SU-DHL-6 (cell line): ENCODE measurements at regions not wholly inside any gene's neighbourhood (a gene's known extent, or its start where the extent isn't known, plus 50 kb on each side); places are given as distances from the start of the nearest gene placed in this dataset.

Experiments
- H2AFZ ChIP-seq: fragments of 200-600 bp; sonication (generic); 2 replicates; pipeline ENCODE4 v1.6.1; 2014; ENCODE audit warnings: low read depth, mild to moderate bottlenecking, moderate library complexity, mixed read lengths, antibody characterized with exemption, low read length; ENCODE audit not compliant: severe bottlenecking
- H3F3A ChIP-seq: fragments of 200-600 bp; shearing (Covaris generic); 2 replicates; pipeline ENCODE4 v1.6.0; 2016; ENCODE audit warnings: antibody characterized with exemption, mild to moderate bottlenecking; ENCODE audit not compliant: insufficient read depth
- H3K27ac ChIP-seq: fragments of 200-600 bp; sonication (generic); 2 replicates; pipeline ENCODE4 v1.5.1; 2016; ENCODE audit warnings: low read depth, mild to moderate bottlenecking, low read length, moderate library complexity, mixed read lengths
- H3K27me3 ChIP-seq: fragments of 200-600 bp; sonication (generic), shearing (Covaris generic); 2 replicates; pipeline ENCODE4 v1.6.0; 2014; ENCODE audit warnings: mild to moderate bottlenecking, low read length
- H3K36me3 ChIP-seq: fragments of 200-600 bp; sonication (generic); 2 replicates; pipeline ENCODE4 v1.6.1; 2014; ENCODE audit warnings: mild to moderate bottlenecking, low read length, mixed read lengths
- H3K4me2 ChIP-seq: fragments of 300-600, 200-600 bp; shearing (Covaris generic), sonication (generic); 2 replicates; pipeline ENCODE4 v1.6.0; 2014; ENCODE audit warnings: low read length, low read depth, mild to moderate bottlenecking; ENCODE audit not compliant: poor library complexity, severe bottlenecking
- H3K4me3 ChIP-seq: fragments of 200-600 bp; sonication (generic); 2 replicates; pipeline ENCODE4 v1.5.1; 2014; ENCODE audit warnings: antibody characterized with exemption, low read length, mild to moderate bottlenecking, mixed read lengths; ENCODE audit not compliant: insufficient read depth, poor library complexity, severe bottlenecking
- H3K79me2 ChIP-seq: fragments of 200-600 bp; sonication (generic); 2 replicates; pipeline ENCODE4 v1.6.1; 2014; ENCODE audit warnings: mild to moderate bottlenecking, low read length, moderate library complexity; ENCODE audit not compliant: insufficient read depth
- H3K9ac ChIP-seq: fragments of 200-600 bp; sonication (generic); 2 replicates; pipeline ENCODE4 v1.7.0; 2014; ENCODE audit warnings: mild to moderate bottlenecking, low read length
- H3K9me2 ChIP-seq: fragments of 200-600 bp; sonication (generic); replicated peaks from 2 replicates; pipeline ENCODE4 v1.6.1; 2014; ENCODE audit warnings: low read length; ENCODE audit not compliant: insufficient read depth
- H3K9me3 ChIP-seq: fragments of 200-600 bp; sonication (generic); 2 replicates; pipeline ENCODE4 v1.6.1; 2014; ENCODE audit warnings: low read length, mixed read lengths; ENCODE audit not compliant: insufficient read depth
- H4K20me1 ChIP-seq: fragments of 200-600 bp; sonication (generic); 2 replicates; pipeline ENCODE4 v1.6.1; 2014; ENCODE audit warnings: low read depth, mild to moderate bottlenecking, antibody characterized with exemption, low read length, moderate library complexity, mixed read lengths
- CTCF ChIP-seq: fragments of 200-600 bp; sonication (generic); IDR thresholded peaks from one replicate; pipeline ENCODE4 v1.5.1; 2017; ENCODE audit warnings: antibody characterized with exemption, mild to moderate bottlenecking, low read length, moderate library complexity; ENCODE audit not compliant: insufficient read depth, poor library complexity, severe bottlenecking
- EZH2phosphoT487 ChIP-seq: fragments of 200-600 bp; sonication (generic), shearing (Covaris generic); conservative IDR thresholded peaks from 2 replicates; pipeline ENCODE4 v1.6.1; 2018; ENCODE audit warnings: mild to moderate bottlenecking, antibody characterized with exemption, low read length, moderate library complexity, mixed read lengths

DNA sequence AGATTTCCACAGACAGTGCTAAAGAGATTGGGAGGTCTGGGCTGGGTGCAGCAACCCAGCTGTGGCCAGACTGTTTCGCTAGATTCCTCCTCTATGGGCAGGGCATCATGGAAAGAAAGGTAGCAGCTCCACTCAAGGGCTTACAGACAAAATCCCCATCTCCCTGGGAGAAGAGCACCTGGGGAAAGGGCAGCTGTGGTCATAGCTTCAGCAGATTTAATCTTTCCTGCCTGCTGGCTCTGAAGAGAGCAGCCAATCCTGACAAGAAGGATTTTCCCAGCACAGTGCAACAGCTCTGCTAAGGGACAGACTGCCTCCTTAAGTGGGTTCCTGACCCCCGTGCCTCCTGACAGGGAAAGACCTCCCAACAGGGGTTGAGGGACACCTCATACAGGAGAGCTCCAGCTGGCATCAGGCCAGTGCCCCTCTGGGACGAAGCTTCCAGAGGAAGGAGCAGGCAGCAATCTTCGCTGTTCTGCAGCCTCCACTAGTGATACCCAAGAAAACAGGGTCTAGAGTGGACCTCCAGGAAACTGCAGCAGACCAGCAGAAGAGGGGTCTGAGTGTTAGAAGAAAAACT lies 1379.3 kb upstream of the ACO1 start:
- Histone ChIP-seq H3F3A (no peaks in the 10 kb centered on the region), H3K36me3 (no peaks in the 10 kb centered on the region), H3K27ac (no peak overlapping the region), H3K9me2 (no peaks in the 10 kb centered on the region), H3K9me3 (no peaks in the 10 kb centered on the region), H3K27me3 (no peaks in the 10 kb centered on the region), H3K9ac (no peak overlapping the region), H3K4me2 (no peak overlapping the region), H2AFZ (no peak overlapping the region), H3K79me2 (no peaks in the 10 kb centered on the region), H3K4me3 (no peak overlapping the region), H4K20me1 (no peaks in the 10 kb centered on the region)
- TF ChIP-seq EZH2phosphoT487 (no peak), CTCF (no peak)

DNA sequence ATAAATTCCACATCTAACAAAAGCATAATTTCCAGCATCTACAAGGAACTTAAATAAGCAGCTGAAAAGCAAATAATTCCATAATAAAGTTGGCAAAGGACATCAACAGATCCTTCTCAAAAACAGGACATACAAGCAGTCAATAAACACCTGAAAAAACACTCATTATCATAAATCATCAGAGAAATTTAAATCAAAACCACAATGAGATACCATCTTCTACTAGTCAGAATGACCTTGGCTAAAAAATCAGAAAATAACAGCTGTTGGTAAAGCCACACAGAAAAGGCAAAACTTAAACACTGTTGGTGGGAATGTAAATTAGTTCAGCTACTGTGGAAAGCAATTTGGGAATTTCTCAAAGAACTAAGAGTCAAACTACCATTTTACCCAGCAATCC lies 1371.1 kb upstream of the ACO1 start:
- no peaks in the 10 kb centered on the region for H3K9me3 ChIP-seq
- H3K27me3 ChIP-seq: no peaks in the 10 kb centered on the region
- H3K27ac ChIP-seq: no peak overlapping the region
- no peaks in the 10 kb centered on the region for H3K36me3 ChIP-seq
- H3K9ac ChIP-seq: no peak overlapping the region
- no peak overlapping the region for H3K4me3 ChIP-seq
- no peak for TF ChIP-seq EZH2phosphoT487
- TF ChIP-seq CTCF: no peak
- H3K4me2 ChIP-seq: no peak overlapping the region
- H3F3A ChIP-seq: no peaks in the 10 kb centered on the region
- H3K79me2 ChIP-seq: no peaks in the 10 kb centered on the region
- no peak overlapping the region for H2AFZ ChIP-seq
- H4K20me1 ChIP-seq: no peaks in the 10 kb centered on the region
- no peaks in the 10 kb centered on the region for H3K9me2 ChIP-seq

GRCh38 chr9:31023847-31024246 lies 1360.6 kb upstream of the ACO1 start:
- no peaks in the 10 kb centered on the region for H3K79me2 ChIP-seq
- H2AFZ ChIP-seq: no peak overlapping the region
- no peaks in the 10 kb centered on the region for H3K9me3 ChIP-seq

More at GRCh38 chr9:31023847-31024246, 1360.6 kb upstream of the ACO1 start:
- no peak overlapping the region for H3K4me3 ChIP-seq
- H3K9me2 ChIP-seq: no peaks in the 10 kb centered on the region
- no peak overlapping the region for H3K27ac ChIP-seq
- no peaks in the 10 kb centered on the region for H4K20me1 ChIP-seq
- H3K4me2 ChIP-seq: no peak overlapping the region
- no peak overlapping the region for H3K9ac ChIP-seq
- no peaks in the 10 kb centered on the region for H3K36me3 ChIP-seq
- TF ChIP-seq CTCF (no peak), EZH2phosphoT487 (no peak)
- no peaks in the 10 kb centered on the region for H3F3A ChIP-seq
- 0 out of 2 replicates have a peak, but pooled peaks cover 3% of the 10 kb centered on the region for H3K27me3 ChIP-seq
